HepG2 (cell line): ENCODE measurements at regions not wholly inside any gene's neighbourhood (a gene's known extent, or its start where the extent isn't known, plus 50 kb on each side); places are given as distances from the start of the nearest gene placed in this dataset.

Experiments used
- CHD4 ChIP-seq: fragments of 200-600 bp; sonication (generic); IDR thresholded peaks from 2 replicates; pipeline ENCODE4 v1.7.0; 2017; ENCODE audit warnings: mild to moderate bottlenecking, low read length, borderline replicate concordance
- HNF4A ChIP-seq: sonication (generic); formaldehyde crosslinking; IDR thresholded peaks from 2 replicates; pipeline ENCODE4 v1.4.0; 2020; ENCODE audit warnings: missing genetic modification reagents
- LCORL ChIP-seq, 2 experiments: fragments of 450-650 bp in 1 of 2; sonication (generic) in 1 of 2; formaldehyde crosslinking in 1 of 2; IDR thresholded peaks; 2 replicates each; pipeline versions ENCODE4 v1.5.0 to v1.6.1; 2017 to 2020; ENCODE audit warnings: antibody characterized with exemption in 1 of 2, missing genetic modification reagents in 1 of 2
- NR2F6 ChIP-seq, 2 experiments: IDR thresholded peaks; 2 replicates each; pipeline ENCODE4 v1.6.1; 2016; ENCODE audit warnings: antibody characterized with exemption in 1 of 2, mild to moderate bottlenecking in 1 of 2
- POLR2AphosphoS5 ChIP-seq: IDR thresholded peaks from 2 replicates; pipeline ENCODE4 v1.6.1; 2012; ENCODE audit warnings: low read depth, low read length
- RARG ChIP-seq: sonication (generic); formaldehyde crosslinking; IDR thresholded peaks from 2 replicates; pipeline ENCODE4 v1.4.0; 2020; ENCODE audit warnings: low read depth, mild to moderate bottlenecking, missing genetic modification reagents
- RORA ChIP-seq: sonication (generic); formaldehyde crosslinking; IDR thresholded peaks from 2 replicates; pipeline ENCODE4 v1.5.0; 2020; ENCODE audit warnings: mild to moderate bottlenecking, missing genetic modification reagents, moderate library complexity
- SAP130 ChIP-seq: IDR thresholded peaks from 2 replicates; pipeline ENCODE4 v1.6.1; 2016; ENCODE audit warnings: low read depth
- SP4 ChIP-seq: sonication (generic); formaldehyde crosslinking; IDR thresholded peaks from 2 replicates; pipeline ENCODE4 v1.8.1; 2023; ENCODE audit warnings: mild to moderate bottlenecking, missing genetic modification reagents
- TCF7 ChIP-seq: sonication (generic); IDR thresholded peaks from 2 replicates; pipeline ENCODE4 v1.6.1; 2016; ENCODE audit warnings: antibody characterized with exemption, low read depth
- TGIF2 ChIP-seq: IDR thresholded peaks from 2 replicates; pipeline ENCODE4 v1.6.1; 2016; ENCODE audit warnings: control low read depth, missing compliant biosample characterization
- ZBTB38 ChIP-seq: sonication (generic); formaldehyde crosslinking; IDR thresholded peaks from 2 replicates; pipeline ENCODE4 v1.5.1; 2020; ENCODE audit warnings: mild to moderate bottlenecking, missing genetic modification reagents
- ZHX2 ChIP-seq, 2 experiments: sonication (generic) in 1 of 2; formaldehyde crosslinking in 1 of 2; IDR thresholded peaks; 2 replicates each; pipeline versions ENCODE4 v1.6.1 to v1.9.0; 2014 to 2022; ENCODE audit warnings: antibody characterized with exemption in 1 of 2, borderline replicate concordance in 1 of 2, inconsistent platforms in 1 of 2, low read depth in 1 of 2, missing genetic modification reagents in 1 of 2
- ZNF34 ChIP-seq: sonication (generic); formaldehyde crosslinking; IDR thresholded peaks from 2 replicates; pipeline ENCODE4 v1.4.0; 2020; ENCODE audit warnings: mild to moderate bottlenecking, missing genetic modification reagents, borderline replicate concordance
- ZNF451 ChIP-seq: sonication (generic); formaldehyde crosslinking; IDR thresholded peaks from 2 replicates; pipeline ENCODE4 v1.5.0; 2020; ENCODE audit warnings: mild to moderate bottlenecking, missing genetic modification reagents
- ZNF501 ChIP-seq: sonication (generic); formaldehyde crosslinking; IDR thresholded peaks from 2 replicates; pipeline ENCODE4 v1.5.1; 2020; ENCODE audit warnings: mild to moderate bottlenecking, moderate library complexity, missing genetic modification reagents
- ZNF710 ChIP-seq: sonication (generic); formaldehyde crosslinking; IDR thresholded peaks from 2 replicates; pipeline ENCODE4 v1.5.0; 2020; ENCODE audit warnings: mild to moderate bottlenecking, missing genetic modification reagents, borderline replicate concordance
- ZNF891 ChIP-seq: sonication (generic); formaldehyde crosslinking; IDR thresholded peaks from 2 replicates; pipeline ENCODE4 v1.5.0; 2020; ENCODE audit warnings: mild to moderate bottlenecking, missing genetic modification reagents
- TF ChIP-seq, protein P1 (sequence below), 2 experiments: fragments of 450-650 bp in 1 of 2; sonication (generic) in 1 of 2; formaldehyde crosslinking; IDR thresholded peaks; 2 replicates each; pipeline versions ENCODE4 v1.5.0 to v1.8.0; 2020 to 2022; ENCODE audit warnings: mild to moderate bottlenecking in 1 of 2, missing genetic modification reagents in 1 of 2

DNA sequence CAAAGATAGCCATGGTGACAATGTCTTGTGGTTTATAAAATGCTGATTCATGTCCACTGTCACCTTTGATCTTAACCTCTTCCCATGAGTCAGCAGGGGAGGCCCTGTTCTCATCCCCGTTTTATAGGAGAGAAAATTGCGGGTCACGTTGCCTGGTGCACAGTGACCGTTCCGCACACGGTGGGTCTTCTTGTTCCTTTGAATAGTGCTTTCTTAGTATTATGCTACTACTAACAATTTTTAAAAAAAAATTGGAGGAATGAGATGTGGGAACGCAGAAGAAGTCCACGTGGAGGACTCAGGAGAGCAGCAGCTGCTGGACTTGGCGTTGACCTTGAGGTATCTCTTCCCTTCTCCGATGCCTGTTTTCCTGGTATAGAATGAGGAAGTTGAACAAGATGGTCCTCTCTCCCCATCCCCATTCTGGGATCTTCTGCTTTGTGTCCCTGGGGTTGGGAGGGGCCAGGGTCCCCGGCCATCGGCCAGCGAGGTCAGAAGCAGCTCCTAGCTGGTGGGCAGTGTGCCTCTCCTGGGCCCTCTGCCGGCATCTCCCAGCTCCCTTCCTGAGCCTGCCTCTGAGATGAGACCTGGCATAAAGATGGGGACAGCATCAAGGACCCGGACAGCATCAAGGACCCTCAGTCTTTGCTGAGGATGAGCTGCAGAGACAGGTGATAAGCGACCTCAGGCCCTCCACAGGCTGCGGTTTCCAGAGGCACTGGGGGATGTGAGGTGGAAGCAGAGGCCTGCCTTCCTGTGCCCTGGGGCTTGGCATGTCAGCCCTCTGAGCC is 143.9 kb downstream of the C9orf50 start (continued):
- TF ChIP-seq, protein P1, sequence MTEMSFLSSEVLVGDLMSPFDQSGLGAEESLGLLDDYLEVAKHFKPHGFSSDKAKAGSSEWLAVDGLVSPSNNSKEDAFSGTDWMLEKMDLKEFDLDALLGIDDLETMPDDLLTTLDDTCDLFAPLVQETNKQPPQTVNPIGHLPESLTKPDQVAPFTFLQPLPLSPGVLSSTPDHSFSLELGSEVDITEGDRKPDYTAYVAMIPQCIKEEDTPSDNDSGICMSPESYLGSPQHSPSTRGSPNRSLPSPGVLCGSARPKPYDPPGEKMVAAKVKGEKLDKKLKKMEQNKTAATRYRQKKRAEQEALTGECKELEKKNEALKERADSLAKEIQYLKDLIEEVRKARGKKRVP (CRISPR knock-in tag; IDR thresholded peaks at IDR 0.05), result 0 out of 4 replicates have a peak, but pooled peaks of 1 of the 2 experiments have one; percentile 12
- TF ChIP-seq TGIF2 (CRISPR knock-in tag), result 0 out of 2 replicates have a peak, but pooled peaks have one; percentile 47
- TF ChIP-seq TCF7, result peak; percentile 20; the same call in 1 of the 2 replicates
- no peak for TF ChIP-seq ZNF501 (CRISPR knock-in tag)
- TF ChIP-seq LCORL (IDR thresholded peaks at IDR 0.05), result no peak
- TF ChIP-seq LCORL (CRISPR knock-in tag; IDR thresholded peaks at IDR 0.05), result peak; percentile 12; the same call in 1 of the 2 replicates
- peak; percentile 34; the same call in 1 of the 2 replicates for TF ChIP-seq SP4 (CRISPR knock-in tag)
- TF ChIP-seq ZNF710 (CRISPR knock-in tag), result no peak
- TF ChIP-seq CHD4, result no peak
- no peak for TF ChIP-seq RORA (CRISPR knock-in tag)
- TF ChIP-seq POLR2AphosphoS5, result no peak
- peak; percentile 65 for TF ChIP-seq SAP130 (CRISPR knock-in tag)
- TF ChIP-seq ZNF451 (CRISPR knock-in tag), result no peak
- TF ChIP-seq ZBTB38 (CRISPR knock-in tag), result 0 out of 2 replicates have a peak, but pooled peaks have one; percentile 25
- TF ChIP-seq ZNF891, result 0 out of 2 replicates have a peak, but pooled peaks have one; percentile 29
- no peak for TF ChIP-seq RARG (CRISPR knock-in tag)
- peak; percentile 94 for TF ChIP-seq NR2F6 (IDR thresholded peaks at IDR 0.05)
- TF ChIP-seq NR2F6 (CRISPR knock-in tag; IDR thresholded peaks at IDR 0.05), result peak; percentile 92
- TF ChIP-seq ZHX2 (IDR thresholded peaks at IDR 0.05; ENCODE audit: low read depth), result no peak
- TF ChIP-seq ZHX2 (CRISPR knock-in tag; IDR thresholded peaks at IDR 0.05; ENCODE audit: borderline replicate concordance), result no peak
- TF ChIP-seq ZNF34 (CRISPR knock-in tag), result no peak
- peak; percentile 68 for TF ChIP-seq HNF4A (CRISPR knock-in tag)
